DND-41 (cell line): ENCODE measurements at regions not wholly inside any gene's neighbourhood (a gene's known extent, or its start where the extent isn't known, plus 50 kb on each side); places are given as distances from the start of the nearest gene placed in this dataset.

ENCODE experiments used
- CTCF ChIP-seq: IDR thresholded peaks from 2 replicates; pipeline ENCODE4 v1.5.1; 2012; ENCODE audit warnings: borderline replicate concordance, low read length, moderate library complexity, mild to moderate bottlenecking; ENCODE audit not compliant: poor library complexity, severe bottlenecking; ENCODE audit errors: extremely low read depth
- EZH2 ChIP-seq: IDR thresholded peaks from 3 replicates; pipeline ENCODE4 v1.6.1; 2012; ENCODE audit warnings: borderline replicate concordance, low read depth, mild to moderate bottlenecking, moderate library complexity, low read length, inconsistent platforms; ENCODE audit not compliant: severe bottlenecking

- TF ChIP-seq CTCF (no peak), EZH2 (no peak)
These were observed 115.7 kb upstream of the KLF3 start for GRCh38 chr4:38548256-38548655.
